ENCODE measurements at regions not wholly inside any gene's neighbourhood (a gene's known extent, or its start where the extent isn't known, plus 50 kb on each side); places are given as distances from the start of the nearest gene placed in this dataset.

GRCh38 chr5:63820577-63820976 lies 141.7 kb downstream of the HTR1A start:
- Histone ChIP-seq H3K4me3 (ENCODE audit: low read length) (no peak overlapping the region), H3K27me3 (ENCODE audit: control insufficient read depth, insufficient read depth, low read length) (no peaks in the 10 kb centered on the region), H3K4me1 (ENCODE audit: control insufficient read depth, insufficient read depth, low read length) (no peaks in the 10 kb centered on the region), H3K36me3 (ENCODE audit: control insufficient read depth, insufficient read depth, low read length) (no peaks in the 10 kb centered on the region), H3K27ac (ENCODE audit: low read length) (no peak overlapping the region), H3K9me3 (ENCODE audit: control insufficient read depth, low read depth, low read length) (no peaks in the 10 kb centered on the region)
- WGBS (ENCODE audit: insufficient coverage, low lambda C conversion rate), result no CpG with 5 or more reads among the region's 3 CpGs
- DNase-seq, result no peak

- DNase-seq, result no peak
- Histone ChIP-seq H3K9me3 (ENCODE audit: control insufficient read depth, low read depth, low read length) (no peaks in the 10 kb centered on the region), H3K36me3 (ENCODE audit: control insufficient read depth, insufficient read depth, low read length) (no peaks in the 10 kb centered on the region), H3K27ac (ENCODE audit: low read length) (no peak overlapping the region), H3K27me3 (ENCODE audit: control insufficient read depth, insufficient read depth, low read length) (no peaks in the 10 kb centered on the region), H3K4me1 (ENCODE audit: control insufficient read depth, insufficient read depth, low read length) (no peaks in the 10 kb centered on the region), H3K4me3 (ENCODE audit: low read length) (no peak overlapping the region)
- WGBS (ENCODE audit: insufficient coverage, low lambda C conversion rate), result 80% methylated on average over 1 of the region's 3 CpGs
Observed at GRCh38 chr5:63812693-63813092, 149.6 kb downstream of the HTR1A start.

- no peaks in the 10 kb centered on the region for H3K4me1 ChIP-seq (ENCODE audit: control insufficient read depth, insufficient read depth, low read length)
- WGBS (ENCODE audit: insufficient coverage, low lambda C conversion rate), result no CpG with 5 or more reads among the region's 2 CpGs
- DNase-seq, result no peak
- no peaks in the 10 kb centered on the region for H3K27me3 ChIP-seq (ENCODE audit: control insufficient read depth, insufficient read depth, low read length)
- H3K36me3 ChIP-seq (ENCODE audit: control insufficient read depth, insufficient read depth, low read length), result no peaks in the 10 kb centered on the region
- H3K9me3 ChIP-seq (ENCODE audit: control insufficient read depth, low read depth, low read length), result no peaks in the 10 kb centered on the region
- no peak overlapping the region for H3K27ac ChIP-seq (ENCODE audit: low read length)
- H3K4me3 ChIP-seq (ENCODE audit: low read length), result no peak overlapping the region
Observed at GRCh38 chr5:63811961-63812360, 150.3 kb downstream of the HTR1A start.

GRCh38 chr5:63811286-63811685 lies 151.0 kb downstream of the HTR1A start:
- no peaks in the 10 kb centered on the region for H3K36me3 ChIP-seq (ENCODE audit: control insufficient read depth, insufficient read depth, low read length)

GRCh38 chr5:63805151-63805550 lies 157.1 kb downstream of the HTR1A start:
- H3K27me3 ChIP-seq (ENCODE audit: control insufficient read depth, insufficient read depth, low read length), result no peaks in the 10 kb centered on the region
- H3K9me3 ChIP-seq (ENCODE audit: control insufficient read depth, low read depth, low read length), result no peaks in the 10 kb centered on the region
- H3K4me1 ChIP-seq (ENCODE audit: control insufficient read depth, insufficient read depth, low read length), result no peaks in the 10 kb centered on the region
- no peak overlapping the region for H3K27ac ChIP-seq (ENCODE audit: low read length)
- H3K36me3 ChIP-seq (ENCODE audit: control insufficient read depth, insufficient read depth, low read length), result no peaks in the 10 kb centered on the region
- H3K4me3 ChIP-seq (ENCODE audit: low read length), result no peak overlapping the region
- DNase-seq, result no peak
- WGBS (ENCODE audit: insufficient coverage, low lambda C conversion rate), result no CpG with 5 or more reads among the region's 1 CpG

More at GRCh38 chr5:63811286-63811685, 151.0 kb downstream of the HTR1A start:
- H3K4me3 ChIP-seq (ENCODE audit: low read length), result no peak overlapping the region
- no peaks in the 10 kb centered on the region for H3K4me1 ChIP-seq (ENCODE audit: control insufficient read depth, insufficient read depth, low read length)
- DNase-seq, result no peak
- 92% methylated on average over 2 of the region's 2 CpGs for WGBS (ENCODE audit: insufficient coverage, low lambda C conversion rate)
- no peaks in the 10 kb centered on the region for H3K9me3 ChIP-seq (ENCODE audit: control insufficient read depth, low read depth, low read length)
- no peak overlapping the region for H3K27ac ChIP-seq (ENCODE audit: low read length)
- H3K27me3 ChIP-seq (ENCODE audit: control insufficient read depth, insufficient read depth, low read length), result no peaks in the 10 kb centered on the region

- H3K4me3 ChIP-seq (ENCODE audit: low read length), result no peak overlapping the region
- DNase-seq, result no peak
- no peaks in the 10 kb centered on the region for H3K36me3 ChIP-seq (ENCODE audit: control insufficient read depth, insufficient read depth, low read length)
- H3K4me1 ChIP-seq (ENCODE audit: control insufficient read depth, insufficient read depth, low read length), result no peaks in the 10 kb centered on the region
- no CpG with 5 or more reads among the region's 1 CpG for WGBS (ENCODE audit: insufficient coverage, low lambda C conversion rate)
- no peaks in the 10 kb centered on the region for H3K27me3 ChIP-seq (ENCODE audit: control insufficient read depth, insufficient read depth, low read length)
- H3K27ac ChIP-seq (ENCODE audit: low read length), result no peak overlapping the region
- no peaks in the 10 kb centered on the region for H3K9me3 ChIP-seq (ENCODE audit: control insufficient read depth, low read depth, low read length)
Observed at GRCh38 chr5:63803165-63803564, 159.1 kb downstream of the HTR1A start.

GRCh38 chr5:63794979-63795378 lies 167.3 kb downstream of the HTR1A start:
- H3K36me3 ChIP-seq (ENCODE audit: control insufficient read depth, insufficient read depth, low read length), result no peaks in the 10 kb centered on the region
- H3K4me3 ChIP-seq (ENCODE audit: low read length), result no peak overlapping the region
- H3K27me3 ChIP-seq (ENCODE audit: control insufficient read depth, insufficient read depth, low read length), result no peaks in the 10 kb centered on the region
- no peaks in the 10 kb centered on the region for H3K4me1 ChIP-seq (ENCODE audit: control insufficient read depth, insufficient read depth, low read length)
- peaks cover 4% of the 10 kb centered on the region for H3K9me3 ChIP-seq (ENCODE audit: control insufficient read depth, low read depth, low read length)
- 80% methylated on average over 1 of the region's 2 CpGs for WGBS (ENCODE audit: insufficient coverage, low lambda C conversion rate)
- no peak overlapping the region for H3K27ac ChIP-seq (ENCODE audit: low read length)
- DNase-seq, result no peak

- H3K4me3 ChIP-seq (ENCODE audit: low read length), result no peak overlapping the region
Observed at GRCh38 chr5:63794296-63794695, 167.9 kb downstream of the HTR1A start.

GRCh38 chr5:63774939-63775338 lies 187.3 kb downstream of the HTR1A start:
- no peaks in the 10 kb centered on the region for H3K4me1 ChIP-seq (ENCODE audit: control insufficient read depth, insufficient read depth, low read length)
- H3K4me3 ChIP-seq (ENCODE audit: low read length), result no peak overlapping the region
- no peaks in the 10 kb centered on the region for H3K9me3 ChIP-seq (ENCODE audit: control insufficient read depth, low read depth, low read length)
- WGBS (ENCODE audit: insufficient coverage, low lambda C conversion rate), result 100% methylated on average over 1 of the region's 1 CpG
- no peak for DNase-seq
- no peak overlapping the region for H3K27ac ChIP-seq (ENCODE audit: low read length)
- H3K27me3 ChIP-seq (ENCODE audit: control insufficient read depth, insufficient read depth, low read length), result no peaks in the 10 kb centered on the region
- H3K36me3 ChIP-seq (ENCODE audit: control insufficient read depth, insufficient read depth, low read length), result no peaks in the 10 kb centered on the region

More at GRCh38 chr5:63794296-63794695, 167.9 kb downstream of the HTR1A start:
- no peak for DNase-seq
- Histone ChIP-seq H3K36me3 (ENCODE audit: control insufficient read depth, insufficient read depth, low read length) (no peaks in the 10 kb centered on the region), H3K4me1 (ENCODE audit: control insufficient read depth, insufficient read depth, low read length) (no peaks in the 10 kb centered on the region), H3K9me3 (ENCODE audit: control insufficient read depth, low read depth, low read length) (peaks cover 4% of the 10 kb centered on the region), H3K27me3 (ENCODE audit: control insufficient read depth, insufficient read depth, low read length) (no peaks in the 10 kb centered on the region), H3K27ac (ENCODE audit: low read length) (no peak overlapping the region)

- Histone ChIP-seq H3K27me3 (ENCODE audit: control insufficient read depth, insufficient read depth, low read length) (no peaks in the 10 kb centered on the region), H3K36me3 (ENCODE audit: control insufficient read depth, insufficient read depth, low read length) (no peaks in the 10 kb centered on the region), H3K4me3 (ENCODE audit: low read length) (no peak overlapping the region), H3K9me3 (ENCODE audit: control insufficient read depth, low read depth, low read length) (no peaks in the 10 kb centered on the region), H3K27ac (ENCODE audit: low read length) (no peak overlapping the region), H3K4me1 (ENCODE audit: control insufficient read depth, insufficient read depth, low read length) (no peaks in the 10 kb centered on the region)
- WGBS (ENCODE audit: insufficient coverage, low lambda C conversion rate), result 80% methylated on average over 3 of the region's 4 CpGs
- DNase-seq, result no peak
Observed at GRCh38 chr5:63768221-63768620, 194.0 kb downstream of the HTR1A start.

- 100% methylated on average over 2 of the region's 5 CpGs for WGBS (ENCODE audit: insufficient coverage, low lambda C conversion rate)
- Histone ChIP-seq H3K36me3 (ENCODE audit: control insufficient read depth, insufficient read depth, low read length) (no peaks in the 10 kb centered on the region), H3K4me1 (ENCODE audit: control insufficient read depth, insufficient read depth, low read length) (no peaks in the 10 kb centered on the region), H3K4me3 (ENCODE audit: low read length) (no peak overlapping the region), H3K27ac (ENCODE audit: low read length) (no peak overlapping the region), H3K9me3 (ENCODE audit: control insufficient read depth, low read depth, low read length) (no peaks in the 10 kb centered on the region), H3K27me3 (ENCODE audit: control insufficient read depth, insufficient read depth, low read length) (no peaks in the 10 kb centered on the region)
- DNase-seq, result no peak
Observed at GRCh38 chr5:63760965-63761364, 201.3 kb downstream of the HTR1A start.

Measured in large intestine (tissue), 3 donors.